ENCODE measurements at regions not wholly inside any gene's neighbourhood (a gene's known extent, or its start where the extent isn't known, plus 50 kb on each side); places are given as distances from the start of the nearest gene placed in this dataset.

- Mint-ChIP-seq H3K36me3 (ENCODE audit: low read depth) (no peaks in the 10 kb centered on the region), H3K4me1 (ENCODE audit: low read depth) (peaks cover 13% of the 10 kb centered on the region), H3K9me3 (no peaks in the 10 kb centered on the region), H3K4me3 (no peak overlapping the region), H3K27ac (no peak overlapping the region), H3K27me3 (ENCODE audit: insufficient read depth) (peaks cover 2% of the 10 kb centered on the region)
- TF ChIP-seq CTCF (IDR thresholded peaks at IDR 0.05), result no peak
- no peak for DNase-seq
These were observed 159.5 kb upstream of the STARD13 start for GRCh38 chr13:33445024-33445423.

GRCh38 chr13:33445476-33445875 is 159.9 kb upstream of the STARD13 start:
- peaks cover 13% of the 10 kb centered on the region for H3K4me1 Mint-ChIP-seq (ENCODE audit: low read depth)
- H3K27ac Mint-ChIP-seq, result no peak overlapping the region
- no peak for TF ChIP-seq CTCF (IDR thresholded peaks at IDR 0.05)

GRCh38 chr13:33446821-33447725 is 161.5 kb upstream of the STARD13 start:
- Mint-ChIP-seq H3K9me3 (no peaks in the 10 kb centered on the region), H3K36me3 (ENCODE audit: low read depth) (no peaks in the 10 kb centered on the region), H3K27me3 (ENCODE audit: insufficient read depth) (no peaks in the 10 kb centered on the region), H3K4me3 (no peak overlapping the region), H3K4me1 (ENCODE audit: low read depth) (peaks cover 6% of the 10 kb centered on the region; the same call in 1 of the 2 replicates), H3K27ac (no peak overlapping the region)
- peak; percentile 9 for DNase-seq
- no peak for TF ChIP-seq CTCF (IDR thresholded peaks at IDR 0.05)

More at GRCh38 chr13:33445476-33445875, 159.9 kb upstream of the STARD13 start:
- H3K27me3 Mint-ChIP-seq (ENCODE audit: insufficient read depth), result peaks cover 2% of the 10 kb centered on the region; the same call in 1 of the 2 replicates
- no peaks in the 10 kb centered on the region for H3K36me3 Mint-ChIP-seq (ENCODE audit: low read depth)
- H3K9me3 Mint-ChIP-seq, result no peaks in the 10 kb centered on the region
- no peak overlapping the region for H3K4me3 Mint-ChIP-seq
- DNase-seq, result no peak

GRCh38 chr13:33448889-33449288 is 163.3 kb upstream of the STARD13 start:
- no peak for TF ChIP-seq CTCF (IDR thresholded peaks at IDR 0.05)
- no peak for DNase-seq
- no peaks in the 10 kb centered on the region for H3K9me3 Mint-ChIP-seq
- H3K36me3 Mint-ChIP-seq (ENCODE audit: low read depth), result no peaks in the 10 kb centered on the region
- no peak overlapping the region for H3K27ac Mint-ChIP-seq
- no peak overlapping the region for H3K4me3 Mint-ChIP-seq
- peaks cover 12% of the 10 kb centered on the region for H3K4me1 Mint-ChIP-seq (ENCODE audit: low read depth)
- no peaks in the 10 kb centered on the region for H3K27me3 Mint-ChIP-seq (ENCODE audit: insufficient read depth)

GRCh38 chr13:33450956-33451709 is 165.6 kb upstream of the STARD13 start:
- no peaks in the 10 kb centered on the region for H3K9me3 Mint-ChIP-seq
- no peak overlapping the region for H3K4me3 Mint-ChIP-seq
- H3K36me3 Mint-ChIP-seq (ENCODE audit: low read depth), result no peaks in the 10 kb centered on the region
- H3K27ac Mint-ChIP-seq, result no peak overlapping the region
- H3K4me1 Mint-ChIP-seq (ENCODE audit: low read depth), result peaks cover 27% of the 10 kb centered on the region
- no peak for DNase-seq
- no peaks in the 10 kb centered on the region for H3K27me3 Mint-ChIP-seq (ENCODE audit: insufficient read depth)
- no peak for TF ChIP-seq CTCF (IDR thresholded peaks at IDR 0.05)
